ENCODE measurements at regions not wholly inside any gene's neighbourhood (a gene's known extent, or its start where the extent isn't known, plus 50 kb on each side); places are given as distances from the start of the nearest gene placed in this dataset.

- no peak for TF ChIP-seq MAFK (IDR thresholded peaks at IDR 0.05; ENCODE audit: low read depth, low read length)
- Histone ChIP-seq H3K9me3 (ENCODE audit: control insufficient read depth, insufficient read depth, low read length) (no peaks in the 10 kb centered on the region), H3K23ac (ENCODE audit: low read depth, low read length) (no peak overlapping the region), H2BK15ac (ENCODE audit: low read depth, low read length) (no peak overlapping the region), H4K91ac (ENCODE audit: insufficient read depth, low read depth, low read length) (no peak overlapping the region), H3K4ac (ENCODE audit: low read depth, low read length) (no peak overlapping the region), H3K9me1 (ENCODE audit: insufficient read depth, low read length) (no peaks in the 10 kb centered on the region), H4K8ac (ENCODE audit: low read depth in 2 of 2, low read length in 2 of 2) (no peak overlapping the region), H2AK9ac (replicated peaks; ENCODE audit: low read depth, low read length, poor library complexity) (no peak overlapping the region), H2BK5ac (ENCODE audit: low read depth, low read length, poor library complexity, severe bottlenecking) (no peak overlapping the region), H4K20me1 (ENCODE audit: insufficient read depth, low read length) (no peaks in the 10 kb centered on the region), H3K4me1 (ENCODE audit: control insufficient read depth, insufficient read depth, low read length) (no peaks in the 10 kb centered on the region), H3K56ac (ENCODE audit: extremely low read depth, insufficient read depth, low read length) (no peak overlapping the region), H3K79me1 (ENCODE audit: low read depth in 1 of 2, low read length in 2 of 2) (no peaks in the 10 kb centered on the region), H3K9ac (ENCODE audit: low read depth, low read length) (no peak overlapping the region), H2AK5ac (ENCODE audit: low read depth, low read length) (no peak overlapping the region), H3K18ac (ENCODE audit: low read depth, low read length) (no peak overlapping the region), H4K5ac (ENCODE audit: low read depth, low read length) (no peak overlapping the region), H2AFZ (replicated peaks; ENCODE audit: low read length, poor library complexity) (no peak overlapping the region), H2BK120ac (ENCODE audit: low read depth, low read length) (no peak overlapping the region), H3K14ac (replicated peaks; ENCODE audit: low read depth, low read length) (no peak overlapping the region), H3K4me2 (ENCODE audit: low read depth, low read length) (no peak overlapping the region), H3K4me3 (ENCODE audit: insufficient read depth, low read depth, low read length) (no peak overlapping the region), H3K27ac (ENCODE audit: insufficient read depth, low read length) (no peak overlapping the region), H2BK20ac (ENCODE audit: low read depth, low read length) (no peak overlapping the region), H3K27me3 (ENCODE audit: control insufficient read depth, insufficient read depth, low read length) (no peaks in the 10 kb centered on the region), H3K36me3 (ENCODE audit: control insufficient read depth, insufficient read depth, low read length) (no peaks in the 10 kb centered on the region)
- ChIA-PET POLR2A (ENCODE audit: unreplicated experiment) (no interaction called here), CTCF (interaction anchor here (0.6 kb wide), 1 partner anchor 392 kb away, joined by 7 read pairs; no protein-coding TSS in a partner anchor)
- in situ Hi-C loops (cut with MboI; ENCODE audit: low sequenced_read_pairs) (no loop called here), intact Hi-C loops (cut with micrococcal nuclease) (no loop called here), dilution Hi-C loops (cut with HindIII; ENCODE audit: low sequenced_read_pairs, unreplicated experiment) (no loop called here)
- no CpG with 5 or more reads among the region's 6 CpGs for WGBS, 2 experiments (ENCODE audit: extremely low coverage in 2 of 2, insufficient read length in 1 of 2)
- no TSS peak for BruUV-seq (replicated peaks)
- ATAC-seq (ENCODE audit: low read depth) (no peak), DNase-seq (no peak)
Observed at GRCh38 chr5:136615251-136616119, 250.1 kb upstream of the TRPC7 start.

All from IMR-90 (cell line).